NCI-H2107 treated with DMSO at 0.1 percent for 48 hours (cell line): ENCODE measurements at regions not wholly inside any gene's neighbourhood (a gene's known extent, or its start where the extent isn't known, plus 50 kb on each side); places are given as distances from the start of the nearest gene placed in this dataset.

Experiments used
- DNase-seq: peaks from one replicate; lab custom pipeline; 2025; ENCODE audit not compliant: unreplicated experiment; lab: John Stamatoyannopoulos, UW

DNA sequence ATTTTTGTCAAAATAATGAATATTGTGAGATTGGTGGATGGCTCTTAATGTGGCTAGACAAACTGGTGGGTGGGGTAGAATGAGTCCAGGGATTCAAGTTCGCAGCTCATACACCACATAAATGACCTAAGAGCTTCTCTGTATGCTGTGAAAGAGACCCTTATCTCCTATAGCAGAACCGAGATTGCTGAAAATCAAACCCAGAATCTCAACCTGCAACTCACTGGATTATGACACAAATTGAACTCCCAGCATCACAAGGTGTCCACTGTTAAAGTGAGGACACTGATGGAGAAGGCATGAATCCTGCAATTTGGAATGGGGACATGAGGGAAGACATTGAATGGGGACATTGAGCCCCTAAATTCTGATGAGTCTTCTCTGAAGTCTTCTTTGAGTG is 51.3 kb upstream of the CNKSR3 start:
- DNase-seq = no peak

DNA sequence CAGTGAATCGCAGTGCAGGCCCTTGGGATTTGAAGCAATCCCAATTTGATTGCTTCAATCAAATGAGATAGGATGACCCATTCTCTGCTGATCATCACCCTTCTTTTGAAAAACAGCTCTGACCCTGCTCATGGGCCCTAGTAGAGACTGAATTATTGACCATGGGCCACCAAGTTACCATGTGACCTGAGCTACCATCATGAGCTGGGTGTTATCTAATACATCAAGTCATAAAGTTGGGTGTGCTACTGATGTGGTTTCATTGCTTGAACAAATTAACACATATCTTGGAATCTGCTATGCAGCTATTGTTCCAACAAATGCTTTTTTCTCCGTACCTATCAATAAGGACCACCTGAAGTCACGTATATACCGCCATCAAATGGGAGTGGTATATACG is 54.8 kb upstream of the CNKSR3 start:
- no peak for DNase-seq

DNA sequence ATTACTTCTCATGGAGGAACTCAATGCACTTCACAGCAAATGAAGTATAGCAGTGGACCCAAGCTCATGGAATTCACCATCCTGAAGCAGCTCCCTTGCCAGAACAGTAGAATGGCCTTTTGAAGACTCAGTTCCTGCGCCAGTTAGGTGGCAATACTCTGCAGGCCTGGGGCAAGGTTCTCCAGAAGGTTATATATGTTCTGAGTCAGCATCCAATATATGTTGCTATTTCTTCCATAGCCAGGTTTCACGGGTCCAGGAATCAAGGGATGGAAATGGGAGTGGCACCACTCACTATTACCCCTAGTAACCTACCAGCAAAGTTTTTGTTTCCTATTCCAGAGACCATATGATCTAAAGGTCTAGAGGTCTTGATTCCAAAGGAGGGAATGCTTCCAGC is 56.4 kb upstream of the CNKSR3 start:
- no peak for DNase-seq

DNA sequence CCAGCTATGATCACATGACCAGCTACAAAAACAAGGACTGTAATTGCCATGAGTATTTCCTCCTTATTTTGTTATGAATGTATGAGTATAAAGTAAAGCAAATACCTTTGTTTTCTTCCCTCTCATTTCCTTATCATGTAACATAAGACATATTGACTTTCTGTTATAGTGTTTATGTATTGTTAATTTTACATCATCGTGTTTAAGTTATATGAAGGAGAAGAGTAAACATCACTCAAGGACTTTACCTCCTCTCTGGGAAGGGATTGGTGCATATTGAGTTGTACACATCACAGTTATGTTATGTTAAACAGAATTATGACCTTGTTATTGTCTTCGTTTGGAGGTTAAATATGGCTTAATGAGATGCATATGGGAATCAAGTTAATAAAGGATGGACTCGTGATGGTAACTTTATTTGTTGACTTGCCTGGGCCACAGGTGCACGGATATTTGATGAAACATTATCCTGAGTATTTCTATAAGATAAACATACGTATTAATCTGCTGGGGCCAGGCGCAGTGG is 57.3 kb upstream of the CNKSR3 start:
- peak; percentile 18 for DNase-seq

DNA sequence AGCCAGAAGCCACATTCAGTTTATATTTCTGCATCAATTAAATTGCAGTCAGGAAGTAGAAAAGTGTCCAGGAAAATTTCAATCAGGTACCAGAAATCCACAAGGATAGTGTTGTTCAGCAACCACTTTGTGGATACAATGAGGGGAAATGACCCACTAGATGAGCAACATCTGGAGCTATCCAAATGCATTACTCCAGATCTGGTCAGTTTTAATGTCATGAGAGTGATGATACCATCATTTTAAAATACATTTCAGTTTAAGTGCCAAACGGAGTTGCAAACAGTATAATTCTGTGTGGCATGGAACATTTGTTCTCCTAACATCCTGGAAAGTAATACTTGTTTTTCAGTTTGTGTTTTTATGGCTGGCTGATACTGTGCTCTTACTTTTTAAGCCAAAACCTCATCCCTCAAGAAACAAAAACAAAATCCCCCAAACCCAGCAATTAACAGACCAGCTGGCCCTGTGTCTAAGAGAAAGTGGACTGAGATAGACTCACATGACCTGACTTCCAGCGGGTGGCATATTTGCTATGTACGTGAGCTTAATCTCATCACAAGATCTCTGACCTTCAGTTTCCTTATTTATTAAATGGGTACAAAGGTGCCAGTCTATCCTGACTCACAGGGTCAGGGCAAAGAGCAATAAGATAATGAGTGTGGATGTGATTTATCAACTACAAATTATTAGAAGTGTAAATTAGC is 58.8 kb upstream of the CNKSR3 start:
- no peak for DNase-seq

DNA sequence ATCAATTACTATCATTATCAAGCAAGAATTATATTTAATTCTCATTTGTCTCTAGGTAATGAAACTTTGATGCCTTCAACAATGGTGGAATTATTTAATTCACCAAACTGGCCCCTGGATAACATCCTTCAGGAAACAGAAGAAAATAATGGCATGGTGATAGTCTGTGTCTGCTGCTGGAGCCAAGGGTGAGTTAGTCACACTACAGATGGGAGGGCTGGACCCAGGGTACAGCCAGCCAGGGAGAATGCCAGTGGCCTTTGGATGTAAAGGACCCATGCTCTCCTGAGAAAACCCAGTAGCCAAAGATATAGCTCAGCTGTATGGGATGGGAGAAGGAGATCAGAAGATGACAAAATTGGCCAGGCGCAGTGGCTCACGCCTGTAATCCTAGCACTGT is 60.0 kb upstream of the CNKSR3 start:
- no peak for DNase-seq

DNA sequence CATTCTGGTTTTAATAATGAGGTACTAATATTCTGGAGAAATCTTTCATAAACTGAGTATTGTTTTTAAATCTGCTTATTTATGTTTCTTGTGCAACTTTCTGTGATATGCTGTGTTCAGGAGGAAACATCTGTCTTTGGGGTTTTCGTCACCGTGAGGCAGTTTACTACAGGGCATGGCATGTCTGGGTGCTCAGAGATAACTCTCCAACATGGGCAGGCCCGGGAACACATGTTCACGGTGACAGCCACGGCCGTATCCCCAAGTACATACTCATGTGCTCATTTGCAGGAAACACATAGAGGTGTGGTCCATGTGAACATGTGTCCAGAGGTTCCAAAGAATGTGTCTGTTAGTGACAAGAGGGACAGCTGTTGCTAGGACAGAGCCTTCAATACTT is 62.1 kb upstream of the CNKSR3 start:
- DNase-seq = no peak

DNA sequence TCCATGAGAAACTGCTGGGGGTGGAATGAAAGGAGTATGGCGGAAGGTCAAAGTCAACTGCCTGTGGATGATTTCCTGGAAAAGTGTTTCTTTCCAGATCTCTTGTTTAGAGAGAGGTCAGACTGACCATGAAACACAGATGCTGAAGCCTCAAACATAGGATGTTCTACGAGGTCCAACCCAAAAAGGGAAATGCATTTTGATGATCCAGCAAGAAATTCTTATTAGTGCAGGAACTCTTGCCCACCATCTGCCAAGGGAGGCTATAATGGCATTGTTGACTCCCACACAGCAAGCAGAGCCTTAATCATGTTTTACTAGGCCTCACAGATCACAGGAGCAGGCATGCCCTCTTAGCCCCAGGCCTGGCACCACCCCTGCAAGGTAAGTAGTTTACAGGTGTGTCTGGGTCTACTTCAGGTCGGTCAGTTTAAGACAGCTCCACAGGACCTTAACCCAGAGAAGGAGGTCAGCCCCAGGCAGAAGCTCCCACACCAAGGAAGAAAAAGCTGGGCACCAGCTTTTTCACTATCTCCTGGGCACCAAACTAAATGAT is 67.6 kb upstream of the CNKSR3 start:
- DNase-seq = no peak

DNA sequence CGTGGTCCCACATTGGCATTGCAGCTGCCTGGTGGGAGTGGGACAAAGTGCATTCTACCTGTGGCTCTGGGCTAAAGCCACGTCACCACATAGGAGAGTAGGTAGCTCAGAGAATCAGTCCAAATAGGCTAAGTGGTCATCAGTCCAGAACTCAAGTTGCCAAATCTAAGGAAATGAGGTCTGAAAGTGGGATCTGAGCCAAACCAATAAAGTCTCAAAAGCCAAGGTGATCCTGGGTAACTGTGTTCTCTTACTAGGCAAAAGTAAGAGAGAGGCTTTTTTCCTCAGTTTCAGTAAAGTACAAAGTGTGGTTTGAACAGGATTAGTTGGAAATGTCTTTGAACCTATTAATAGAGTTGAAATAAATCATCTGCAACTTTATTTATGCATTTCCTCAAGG is 68.6 kb upstream of the CNKSR3 start:
- DNase-seq = no peak

DNA sequence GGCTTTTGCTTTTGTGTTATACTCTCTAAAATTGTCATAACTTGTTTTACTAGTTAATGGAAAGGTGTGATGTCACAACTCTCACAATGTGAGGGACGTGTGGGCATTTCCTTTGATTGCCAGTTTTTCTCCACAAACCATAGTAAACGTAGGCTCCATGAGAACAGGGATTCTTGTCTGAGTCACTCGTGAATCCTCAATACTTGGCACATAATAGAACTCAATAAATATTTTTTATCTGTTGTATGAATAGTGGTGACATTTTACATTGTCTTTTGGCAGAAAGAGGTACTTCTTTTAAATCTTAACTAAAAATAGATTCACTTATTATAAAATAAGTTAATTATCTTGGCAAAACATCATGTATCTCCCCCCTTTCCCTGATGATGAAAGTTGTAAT is 69.0 kb upstream of the CNKSR3 start:
- no peak for DNase-seq

DNA sequence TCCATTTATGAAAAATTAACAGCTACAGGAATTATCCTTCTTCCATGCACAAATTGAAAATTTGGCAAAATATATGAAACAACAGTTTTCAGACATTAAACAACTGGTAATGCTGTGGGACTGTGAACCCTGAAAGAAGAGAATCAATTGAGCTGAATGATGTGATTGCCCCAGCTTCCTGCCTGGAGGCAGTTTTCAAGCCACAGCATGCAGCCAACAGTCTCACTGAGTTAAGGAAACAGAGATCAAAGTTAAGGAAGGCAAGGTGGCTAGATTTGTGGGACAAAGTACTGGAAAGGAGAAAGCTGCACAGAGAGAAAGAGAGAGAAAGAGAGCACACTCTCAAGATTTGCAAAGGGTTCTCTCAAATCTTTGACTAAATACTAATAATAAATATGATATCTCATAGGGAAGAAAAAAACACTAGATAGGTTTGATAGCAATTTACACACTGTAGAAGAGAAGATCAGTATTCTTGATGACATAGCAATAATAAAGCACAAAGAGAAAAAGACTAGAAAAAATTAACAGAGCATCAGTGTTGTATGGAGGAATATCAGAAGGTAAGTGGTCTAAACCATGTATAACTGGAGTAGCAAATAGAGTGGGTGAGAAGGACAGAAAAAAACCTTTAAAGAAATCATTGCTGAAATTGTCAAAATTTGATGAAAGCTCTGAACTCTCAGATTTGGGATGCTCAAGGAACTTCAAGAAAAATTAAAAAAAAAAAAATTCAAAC is 70.1 kb upstream of the CNKSR3 start:
- no peak for DNase-seq

DNA sequence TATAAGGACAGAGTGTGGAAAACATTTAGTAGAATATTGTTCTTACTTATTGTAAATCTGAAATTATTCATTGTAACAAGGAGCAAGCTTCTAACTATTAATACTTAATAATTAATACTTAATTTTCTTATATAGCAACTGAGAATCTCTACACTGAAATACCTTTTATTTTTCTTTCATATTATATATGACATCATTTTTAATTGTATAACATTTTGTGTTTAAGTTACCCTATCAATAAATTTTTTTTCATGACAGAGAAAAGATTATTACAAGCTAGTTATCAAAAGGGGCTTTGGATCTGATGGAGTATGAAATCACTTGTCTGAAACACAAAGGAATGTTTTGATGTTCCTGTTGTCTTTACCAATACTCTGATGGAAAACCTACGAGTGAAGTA is 72.2 kb upstream of the CNKSR3 start:
- DNase-seq = no peak

DNA sequence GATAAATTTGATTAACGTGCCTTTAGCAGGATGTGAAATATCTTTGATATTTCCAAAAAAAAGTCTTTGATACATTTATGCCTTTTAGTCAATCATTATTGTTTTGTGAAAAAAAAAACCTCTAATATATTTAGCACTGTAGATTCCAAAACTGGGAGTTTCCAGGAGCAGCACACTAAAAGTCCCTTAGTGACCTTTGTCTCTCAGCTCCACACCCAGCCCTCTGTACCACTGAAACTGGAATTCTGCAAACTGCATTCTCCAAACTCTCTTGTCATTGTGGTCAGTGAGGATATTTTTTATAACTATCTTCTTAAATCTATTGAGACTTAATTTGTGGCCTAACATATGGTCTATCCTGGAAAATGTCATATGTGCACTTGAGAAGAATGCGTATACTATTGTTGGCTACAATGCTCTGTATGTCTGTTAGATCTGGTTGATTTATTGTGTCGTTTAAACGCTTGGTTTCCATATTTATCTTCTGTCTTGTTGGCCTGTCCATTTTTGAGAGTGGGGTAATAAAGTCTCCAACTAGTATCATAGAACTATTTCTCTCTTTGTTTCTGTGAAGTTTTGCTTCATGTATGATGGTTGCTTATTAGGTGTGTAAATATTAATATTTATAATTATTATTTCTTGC is 73.2 kb upstream of the CNKSR3 start:
- no peak for DNase-seq

DNA sequence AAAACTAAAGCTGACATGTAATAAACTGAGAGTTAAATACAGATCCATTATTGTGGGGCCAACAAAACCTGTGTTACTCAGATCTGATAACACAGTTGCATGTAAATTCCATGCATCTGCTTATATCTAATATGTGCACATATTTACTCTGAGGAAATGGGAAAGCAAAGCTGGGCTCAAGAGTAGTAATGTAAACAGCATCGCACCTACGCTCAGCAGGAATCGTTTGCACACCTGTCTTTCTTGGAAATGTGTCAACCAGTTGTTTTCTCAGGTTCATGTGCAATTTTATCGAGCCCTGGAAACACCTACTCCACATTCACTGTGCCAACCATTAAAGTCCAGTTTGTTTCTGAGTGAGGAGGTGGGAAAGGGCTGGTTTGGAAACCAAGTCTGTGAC is 80.3 kb upstream of the CNKSR3 start:
- DNase-seq = peak; percentile 97

DNA sequence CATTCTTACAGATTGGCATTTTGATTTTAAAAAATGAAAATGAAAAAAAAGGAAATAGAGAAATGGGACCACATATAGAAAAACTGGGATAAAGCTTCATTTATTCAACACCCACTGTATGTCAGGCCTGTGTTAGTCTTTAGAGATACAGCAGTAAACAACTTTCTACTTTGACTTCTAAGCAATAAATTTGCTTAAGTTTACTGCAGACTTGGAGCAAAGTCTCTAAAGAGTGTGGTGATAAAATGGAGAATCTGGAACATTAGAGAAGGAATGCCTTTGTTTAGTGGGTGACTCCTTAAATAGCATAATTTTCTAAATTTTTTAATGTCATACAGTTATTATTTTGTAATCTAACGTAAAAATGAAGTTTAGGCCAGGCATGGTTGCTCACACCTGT is 80.7 kb upstream of the CNKSR3 start:
- no peak for DNase-seq

DNA sequence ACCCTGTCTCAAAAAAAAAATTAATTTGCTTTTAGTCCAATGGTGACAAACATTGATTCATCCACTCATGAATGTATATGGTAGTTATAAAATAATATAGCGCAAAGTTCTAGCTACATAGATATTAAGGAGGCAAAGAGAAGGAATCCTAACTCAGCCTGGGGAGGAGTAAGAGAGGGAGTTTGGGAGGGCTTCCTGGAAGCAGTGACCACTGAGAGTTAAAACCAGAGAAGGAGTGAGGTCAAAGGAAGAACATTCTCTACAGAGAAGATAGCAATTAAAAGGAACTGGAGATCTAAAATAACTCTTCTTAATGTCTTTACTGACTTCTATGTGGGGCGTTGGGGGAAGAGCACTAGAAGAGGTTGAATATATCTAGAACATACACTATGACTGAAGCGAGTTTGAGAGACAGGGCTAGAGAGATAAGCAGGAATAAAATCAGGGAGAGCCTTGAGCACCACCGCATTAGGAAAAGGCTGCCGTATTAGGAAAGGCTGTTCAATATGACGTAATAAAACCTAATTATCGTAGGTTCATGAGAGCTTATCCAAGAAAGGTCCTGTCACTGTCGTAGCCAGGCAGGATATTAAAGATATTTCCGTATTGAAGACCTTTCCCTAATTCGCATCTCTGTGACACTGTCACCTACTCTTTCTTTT is 81.8 kb upstream of the CNKSR3 start:
- peak; percentile 15 for DNase-seq

DNA sequence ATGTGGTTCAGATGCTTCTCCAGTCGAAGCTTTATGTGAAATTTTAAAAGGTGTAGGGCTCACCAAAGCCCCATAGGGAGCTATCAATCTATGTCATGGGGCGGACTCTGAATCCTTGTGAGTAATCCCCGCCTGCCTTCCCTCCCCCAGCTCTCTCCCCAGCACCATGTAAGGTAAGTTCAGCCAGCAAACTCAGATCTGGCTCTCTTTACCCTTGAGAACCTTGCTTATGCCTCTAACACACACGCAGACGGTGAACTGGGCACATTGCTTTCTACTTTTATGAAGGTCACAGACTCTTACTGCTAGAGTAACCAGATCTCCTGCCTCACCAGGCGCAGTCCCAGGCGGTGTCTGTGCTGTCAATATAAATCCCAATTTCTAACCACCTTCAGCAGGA is 82.6 kb upstream of the CNKSR3 start:
- peak; percentile 93 for DNase-seq

DNA sequence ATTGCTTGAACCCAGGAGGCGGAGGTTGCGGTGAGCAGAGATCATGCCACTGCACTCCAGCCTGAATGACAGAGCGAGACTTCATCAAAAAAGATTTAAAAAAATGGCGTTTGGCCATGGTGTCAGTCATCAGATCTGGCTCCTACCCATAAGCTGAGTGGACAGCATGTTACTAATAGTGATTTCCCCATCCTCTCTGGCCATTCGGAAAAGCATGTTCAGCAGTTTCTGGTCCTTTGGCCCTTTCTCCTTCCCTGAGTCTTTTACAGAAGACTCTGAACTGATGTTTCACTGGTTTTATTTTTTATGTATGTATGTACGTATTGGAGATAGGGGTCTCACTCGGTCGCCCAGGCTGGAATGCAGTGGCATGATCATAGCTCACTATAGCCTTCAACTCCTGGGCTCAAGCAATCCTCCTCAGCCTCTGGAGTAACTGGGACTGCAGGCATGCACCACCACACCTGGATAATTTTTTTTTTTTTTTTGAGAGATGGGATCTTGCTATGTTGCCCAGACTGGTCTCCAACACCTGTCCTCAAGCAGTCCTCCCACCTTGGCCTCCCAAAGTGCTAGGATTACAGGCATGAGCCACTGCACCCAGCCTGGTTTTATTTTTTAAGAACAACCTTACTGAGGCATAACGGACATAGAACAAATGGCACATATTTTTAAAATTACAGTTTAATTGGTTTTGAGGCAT is 84.2 kb upstream of the CNKSR3 start:
- no peak for DNase-seq

DNA sequence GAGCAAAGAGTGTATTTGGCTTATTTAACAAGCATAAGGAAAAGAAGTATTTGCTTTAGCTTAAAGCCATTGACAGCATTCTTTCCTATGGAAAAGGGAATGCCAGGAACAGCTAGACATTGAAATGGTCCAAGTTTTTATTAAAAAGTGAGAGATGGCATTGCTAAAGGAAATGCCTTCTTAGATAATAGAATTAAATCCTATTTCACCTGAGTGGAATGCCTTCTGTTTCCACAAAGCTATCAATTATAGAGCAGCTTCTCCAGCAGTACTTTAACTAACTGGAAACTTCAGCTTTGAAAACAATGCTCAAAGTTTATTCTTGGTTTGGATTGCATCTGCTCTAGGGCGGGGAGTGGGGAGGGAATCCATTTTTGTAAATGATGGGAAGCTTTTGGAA is 85.1 kb upstream of the CNKSR3 start:
- no peak for DNase-seq

DNA sequence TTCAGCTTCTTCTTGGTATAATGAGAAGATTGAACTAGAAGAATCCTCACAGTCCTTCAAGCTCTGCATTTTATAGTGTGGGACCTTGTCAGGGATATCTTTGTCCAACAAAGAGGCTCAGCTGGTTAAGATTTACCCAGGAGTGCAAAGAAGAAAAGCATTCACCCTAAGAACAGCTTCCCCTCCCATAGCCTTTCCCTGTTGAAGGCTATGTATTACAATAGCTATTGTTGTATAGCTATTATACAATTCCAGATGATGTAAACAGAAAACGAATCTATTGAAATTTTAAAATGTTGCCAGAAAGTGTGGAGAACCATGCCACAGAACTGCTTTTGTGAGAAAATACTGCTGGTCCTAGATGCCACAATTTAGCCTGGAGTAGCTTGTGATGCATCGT is 85.5 kb upstream of the CNKSR3 start:
- DNase-seq = no peak

DNA sequence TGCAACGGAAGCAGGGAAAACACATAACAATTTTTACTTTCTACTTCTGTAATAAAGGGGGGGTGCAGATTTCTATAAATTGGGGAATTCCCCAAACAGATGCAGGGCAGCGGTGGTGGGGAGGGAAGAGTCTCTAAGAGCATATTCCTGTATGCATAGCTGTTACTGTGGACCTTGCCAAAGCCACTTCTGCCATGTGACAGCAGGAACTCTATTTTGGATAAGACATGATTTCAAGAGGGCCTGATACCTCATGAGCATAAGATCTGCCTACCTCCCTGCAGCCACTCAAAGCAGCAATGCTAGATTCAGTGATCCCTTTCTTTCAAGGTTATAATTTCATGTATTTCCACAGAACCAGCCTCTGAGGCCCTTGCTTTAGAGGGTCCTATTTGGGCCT is 86.2 kb upstream of the CNKSR3 start:
- no peak for DNase-seq
